OCI-LY1 (cell line): ENCODE measurements at regions not wholly inside any gene's neighbourhood (a gene's known extent, or its start where the extent isn't known, plus 50 kb on each side); places are given as distances from the start of the nearest gene placed in this dataset.
A peak's percentile ranks its signal among the peaks of the same experiment; 100 is the strongest.

Experiments
- H2AFZ ChIP-seq: fragments of 200-600 bp; sonication (generic), shearing (Covaris generic); 2 replicates; pipeline ENCODE4 v1.6.0; 2014; ENCODE audit warnings: antibody characterized with exemption, mild to moderate bottlenecking, low read length
- H3F3A ChIP-seq: fragments of 200-600 bp; sonication (generic), shearing (Covaris generic); 2 replicates; pipeline ENCODE4 v1.6.0; 2014; ENCODE audit warnings: mild to moderate bottlenecking, antibody characterized with exemption, low read length, moderate library complexity; ENCODE audit not compliant: insufficient read depth
- H3K27ac ChIP-seq: fragments of 200-600 bp; sonication (generic); 2 replicates; pipeline ENCODE4 v1.5.1; 2014; ENCODE audit warnings: low read length, mixed run types, mild to moderate bottlenecking, low read depth; ENCODE audit not compliant: poor library complexity, severe bottlenecking
- H3K27me3 ChIP-seq: fragments of 200-600 bp; sonication (generic); 2 replicates; pipeline ENCODE4 v1.6.0; 2014; ENCODE audit warnings: antibody characterized with exemption, mild to moderate bottlenecking, low read length, moderate library complexity; ENCODE audit not compliant: insufficient read depth
- H3K36me3 ChIP-seq: fragments of 200-600 bp; sonication (generic); 2 replicates; pipeline ENCODE4 v1.6.1; 2014; ENCODE audit warnings: mild to moderate bottlenecking, antibody characterized with exemption, low read length, moderate library complexity, mixed read lengths; ENCODE audit not compliant: insufficient read depth
- H3K4me1 ChIP-seq: fragments of 200-600 bp; sonication (generic); 2 replicates; pipeline ENCODE4 v1.5.1; 2014; ENCODE audit warnings: mild to moderate bottlenecking, low read length, moderate library complexity; ENCODE audit not compliant: insufficient read depth, severe bottlenecking
- H3K4me2 ChIP-seq: fragments of 200-600 bp; sonication (generic), shearing (Covaris generic); 2 replicates; pipeline ENCODE4 v1.6.1; 2014; ENCODE audit warnings: low read length
- H3K4me3 ChIP-seq: fragments of 200-600 bp; sonication (generic); 2 replicates; pipeline ENCODE4 v1.5.1; 2014; ENCODE audit warnings: low read length, low read depth, mild to moderate bottlenecking, mixed read lengths; ENCODE audit not compliant: poor library complexity, severe bottlenecking
- H3K79me2 ChIP-seq: fragments of 200-600 bp; shearing (Covaris generic); 2 replicates; pipeline ENCODE4 v1.6.1; 2016; ENCODE audit warnings: mixed run types, low read length, mixed read lengths; ENCODE audit not compliant: insufficient read depth
- H3K9ac ChIP-seq: fragments of 200-600 bp; sonication (generic), shearing (Covaris generic); 2 replicates; pipeline ENCODE4 v1.6.1; 2014; ENCODE audit warnings: mild to moderate bottlenecking, low read length, mixed read lengths
- H3K9me2 ChIP-seq: fragments of 200-600 bp; sonication (generic), shearing (Covaris generic); 2 replicates; pipeline ENCODE4 v1.6.1; 2014; ENCODE audit warnings: low read depth, mild to moderate bottlenecking, low read length, mixed read lengths
- H3K9me3 ChIP-seq: fragments of 200-600 bp; shearing (Covaris generic); 2 replicates; pipeline ENCODE4 v1.6.1; 2014; ENCODE audit warnings: low read length, mixed read lengths
- H4K20me1 ChIP-seq: fragments of 200-600 bp; sonication (generic), shearing (Covaris generic); 2 replicates; pipeline ENCODE4 v1.6.0; 2016; ENCODE audit warnings: mild to moderate bottlenecking, low read length; ENCODE audit not compliant: insufficient read depth
- EZH2 ChIP-seq: fragments of 200-600 bp; sonication (generic), shearing (Covaris generic); IDR thresholded peaks from 2 replicates; pipeline ENCODE4 v1.8.0; 2017; ENCODE audit warnings: borderline replicate concordance, mixed run types, mild to moderate bottlenecking, antibody characterized with exemption, low read length, moderate library complexity, mixed read lengths
- TF ChIP-seq, protein P1 (sequence below): fragments of 200-600 bp; sonication (generic), shearing (Covaris generic); IDR thresholded peaks from 2 replicates; pipeline ENCODE4 v1.5.1; 2017; ENCODE audit warnings: mild to moderate bottlenecking, antibody characterized with exemption, low read length, moderate library complexity, mixed read lengths

DNA sequence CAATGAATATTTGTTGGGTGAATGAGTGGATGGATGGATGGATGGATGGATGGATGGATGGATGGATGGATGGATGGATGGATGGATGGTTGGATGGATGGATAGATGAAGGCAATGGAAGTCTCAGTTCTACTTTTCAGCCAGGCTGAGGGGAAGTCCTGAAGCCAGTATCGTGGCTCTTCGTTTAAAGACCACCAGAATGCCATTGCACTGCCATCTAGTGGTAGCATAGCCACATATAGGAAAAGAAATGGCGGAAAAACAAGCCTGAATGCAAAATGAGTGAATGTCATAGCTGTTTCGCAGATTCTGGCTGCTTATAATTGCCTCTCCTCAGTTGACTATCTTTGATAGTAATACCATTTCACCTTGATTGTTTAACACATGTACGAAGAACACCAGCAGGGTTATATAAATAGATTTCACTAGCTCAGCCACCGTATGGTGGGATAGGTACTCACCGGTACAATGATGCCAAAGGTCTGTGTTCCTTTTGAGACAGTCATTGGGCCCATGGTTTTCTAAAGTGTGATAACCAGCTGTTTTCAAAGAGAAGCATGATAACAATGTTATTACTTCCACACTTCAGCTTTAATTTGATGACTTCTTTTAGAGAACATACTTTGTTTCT lies 62.3 kb upstream of the GREB1L start:
- Histone ChIP-seq H3K4me3 (no peak overlapping the region), H3K36me3 (no peaks in the 10 kb centered on the region), H3K27me3 (no peaks in the 10 kb centered on the region), H3K9me3 (no peaks in the 10 kb centered on the region), H3F3A (no peaks in the 10 kb centered on the region), H4K20me1 (no peaks in the 10 kb centered on the region), H3K9me2 (no peaks in the 10 kb centered on the region), H3K4me2 (no peak overlapping the region), H2AFZ (no peak overlapping the region), H3K9ac (no peak overlapping the region), H3K4me1 (peaks cover 6% of the 10 kb centered on the region), H3K27ac (no peak overlapping the region), H3K79me2 (no peaks in the 10 kb centered on the region)
- no peak for TF ChIP-seq EZH2
- TF ChIP-seq, protein P1, sequence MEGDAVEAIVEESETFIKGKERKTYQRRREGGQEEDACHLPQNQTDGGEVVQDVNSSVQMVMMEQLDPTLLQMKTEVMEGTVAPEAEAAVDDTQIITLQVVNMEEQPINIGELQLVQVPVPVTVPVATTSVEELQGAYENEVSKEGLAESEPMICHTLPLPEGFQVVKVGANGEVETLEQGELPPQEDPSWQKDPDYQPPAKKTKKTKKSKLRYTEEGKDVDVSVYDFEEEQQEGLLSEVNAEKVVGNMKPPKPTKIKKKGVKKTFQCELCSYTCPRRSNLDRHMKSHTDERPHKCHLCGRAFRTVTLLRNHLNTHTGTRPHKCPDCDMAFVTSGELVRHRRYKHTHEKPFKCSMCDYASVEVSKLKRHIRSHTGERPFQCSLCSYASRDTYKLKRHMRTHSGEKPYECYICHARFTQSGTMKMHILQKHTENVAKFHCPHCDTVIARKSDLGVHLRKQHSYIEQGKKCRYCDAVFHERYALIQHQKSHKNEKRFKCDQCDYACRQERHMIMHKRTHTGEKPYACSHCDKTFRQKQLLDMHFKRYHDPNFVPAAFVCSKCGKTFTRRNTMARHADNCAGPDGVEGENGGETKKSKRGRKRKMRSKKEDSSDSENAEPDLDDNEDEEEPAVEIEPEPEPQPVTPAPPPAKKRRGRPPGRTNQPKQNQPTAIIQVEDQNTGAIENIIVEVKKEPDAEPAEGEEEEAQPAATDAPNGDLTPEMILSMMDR = peak; percentile 84

DNA sequence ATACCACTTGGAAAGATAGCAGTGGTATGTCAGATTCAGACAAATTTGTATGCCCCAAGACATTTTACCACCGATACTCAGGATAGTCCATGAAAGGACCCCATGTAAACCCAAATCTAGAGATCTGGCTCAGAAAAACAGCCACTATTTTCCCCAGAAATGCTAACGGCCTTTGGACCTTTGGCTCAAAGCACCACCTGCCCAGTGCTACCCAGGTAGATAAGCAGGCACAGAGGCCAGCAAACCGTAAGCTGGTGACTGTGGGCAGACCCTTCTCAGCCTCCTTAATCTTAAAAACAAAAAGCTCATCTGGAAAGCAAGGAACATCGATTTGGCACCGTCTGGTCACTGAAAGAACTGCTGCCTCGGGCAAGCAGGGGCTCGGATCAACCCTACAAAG lies 61.4 kb upstream of the GREB1L start:
- no peaks in the 10 kb centered on the region for H3F3A ChIP-seq
- no peak overlapping the region for H3K4me3 ChIP-seq
- no peaks in the 10 kb centered on the region for H3K27me3 ChIP-seq
- no peak for TF ChIP-seq EZH2
- TF ChIP-seq, protein P1 = no peak
- H3K4me2 ChIP-seq = no peak overlapping the region
- H3K4me1 ChIP-seq = peaks cover 6% of the 10 kb centered on the region
- H3K9ac ChIP-seq = no peak overlapping the region
- H3K9me2 ChIP-seq = no peaks in the 10 kb centered on the region
- no peak overlapping the region for H3K27ac ChIP-seq
- H3K36me3 ChIP-seq = no peaks in the 10 kb centered on the region
- H2AFZ ChIP-seq = no peak overlapping the region
- no peaks in the 10 kb centered on the region for H3K79me2 ChIP-seq
- H4K20me1 ChIP-seq = no peaks in the 10 kb centered on the region
- H3K9me3 ChIP-seq = no peaks in the 10 kb centered on the region

DNA sequence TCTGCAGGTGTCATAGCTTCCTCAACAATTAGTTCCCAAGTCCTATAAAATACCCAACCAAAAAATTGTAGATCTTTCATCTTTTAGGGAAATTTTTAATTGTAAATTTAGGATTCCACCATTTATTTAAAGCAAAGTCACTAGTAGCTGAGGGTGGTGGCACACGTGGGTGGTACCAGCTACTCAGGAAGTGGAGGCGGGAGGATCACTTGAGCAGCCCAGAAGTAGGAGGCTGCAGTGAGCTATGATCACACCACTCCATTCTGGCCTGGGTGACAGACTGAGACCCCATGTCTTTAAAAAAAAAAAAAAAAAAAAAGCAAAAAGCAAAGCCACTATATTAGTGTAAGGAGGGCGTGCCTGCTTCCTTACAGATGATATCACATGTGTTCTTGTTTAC lies 60.3 kb upstream of the GREB1L start:
- H3K9me3 ChIP-seq = no peaks in the 10 kb centered on the region
- H3K4me1 ChIP-seq = peaks cover 6% of the 10 kb centered on the region
- H4K20me1 ChIP-seq = no peaks in the 10 kb centered on the region
- H3K9ac ChIP-seq = no peak overlapping the region
- H3K79me2 ChIP-seq = no peaks in the 10 kb centered on the region
- no peaks in the 10 kb centered on the region for H3K9me2 ChIP-seq
- TF ChIP-seq, protein P1 = no peak
- TF ChIP-seq EZH2 = no peak
- no peaks in the 10 kb centered on the region for H3K36me3 ChIP-seq
- H2AFZ ChIP-seq = no peak overlapping the region
- no peak overlapping the region for H3K27ac ChIP-seq
- H3K4me3 ChIP-seq = no peak overlapping the region
- H3K4me2 ChIP-seq = no peak overlapping the region
- no peaks in the 10 kb centered on the region for H3F3A ChIP-seq
- no peaks in the 10 kb centered on the region for H3K27me3 ChIP-seq
